Cardiac muscle cell (in vitro differentiated cells and primary cell): ENCODE measurements at regions not wholly inside any gene's neighbourhood (a gene's known extent, or its start where the extent isn't known, plus 50 kb on each side); places are given as distances from the start of the nearest gene placed in this dataset.

Source experiments
- DNase-seq, 2 donors: peaks; one replicate each; pipeline versions ENCODE4 v3.0.0 to v3.0.0-alpha.2; 2010 to 2017; ENCODE audit warnings: low read depth in 1 of 2, low spot score in 1 of 2
- H3K27ac ChIP-seq: fragments of 200-600 bp; sonication (generic); 2 replicates; pipeline ENCODE4 v1.5.1; 2016
- H3K27me3 ChIP-seq: fragments of 200-600 bp; sonication (generic); 2 replicates; pipeline ENCODE4 v1.6.0; 2016; ENCODE audit warnings: control low read depth
- H3K36me3 ChIP-seq: fragments of 200-600 bp; sonication (generic); 2 replicates; pipeline ENCODE4 v1.5.1; 2016; ENCODE audit warnings: control low read depth
- H3K4me1 ChIP-seq: fragments of 200-600 bp; sonication (generic); 2 replicates; pipeline ENCODE4 v1.8.1; 2017; ENCODE audit warnings: low read depth, mild to moderate bottlenecking, mixed run types
- H3K4me3 ChIP-seq: fragments of 200-600 bp; sonication (generic); 2 replicates; pipeline ENCODE4 v1.5.1; 2016; ENCODE audit warnings: mild to moderate bottlenecking
- H3K9me3 ChIP-seq: fragments of 200-600 bp; sonication (generic); 2 replicates; pipeline ENCODE4 v1.5.1; 2017; ENCODE audit warnings: low read depth, mild to moderate bottlenecking, control low read depth
- TF ChIP-seq, protein P1 (sequence below): IDR thresholded peaks from 2 replicates; pipeline ENCODE4 v1.5.1; 2012; ENCODE audit warnings: low read depth, mild to moderate bottlenecking, low read length

DNA sequence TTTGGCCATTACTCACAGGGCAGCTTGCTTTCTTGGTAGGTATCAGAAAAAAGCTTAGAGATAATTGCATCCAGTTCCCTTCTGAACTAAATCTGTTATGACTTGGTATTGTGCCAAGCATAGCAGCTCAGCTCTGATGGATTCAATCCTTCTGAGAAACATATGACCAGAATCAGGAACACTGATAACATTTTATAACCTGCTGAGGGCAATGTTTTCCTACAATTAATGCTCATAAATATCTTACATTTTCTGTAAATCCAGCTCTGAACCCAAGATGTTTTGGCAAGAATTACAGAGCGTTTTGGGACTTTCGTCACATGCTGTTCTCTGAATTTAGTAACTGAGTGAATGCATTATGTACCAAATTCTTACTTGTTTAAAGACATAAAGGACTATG is 167.8 kb downstream of the KIF20B start:
- Histone ChIP-seq H3K9me3 (no peaks in the 10 kb centered on the region), H3K27ac (no peak overlapping the region), H3K27me3 (no peaks in the 10 kb centered on the region), H3K4me1 (no peaks in the 10 kb centered on the region), H3K4me3 (no peak overlapping the region), H3K36me3 (no peaks in the 10 kb centered on the region)
- TF ChIP-seq, protein P1, sequence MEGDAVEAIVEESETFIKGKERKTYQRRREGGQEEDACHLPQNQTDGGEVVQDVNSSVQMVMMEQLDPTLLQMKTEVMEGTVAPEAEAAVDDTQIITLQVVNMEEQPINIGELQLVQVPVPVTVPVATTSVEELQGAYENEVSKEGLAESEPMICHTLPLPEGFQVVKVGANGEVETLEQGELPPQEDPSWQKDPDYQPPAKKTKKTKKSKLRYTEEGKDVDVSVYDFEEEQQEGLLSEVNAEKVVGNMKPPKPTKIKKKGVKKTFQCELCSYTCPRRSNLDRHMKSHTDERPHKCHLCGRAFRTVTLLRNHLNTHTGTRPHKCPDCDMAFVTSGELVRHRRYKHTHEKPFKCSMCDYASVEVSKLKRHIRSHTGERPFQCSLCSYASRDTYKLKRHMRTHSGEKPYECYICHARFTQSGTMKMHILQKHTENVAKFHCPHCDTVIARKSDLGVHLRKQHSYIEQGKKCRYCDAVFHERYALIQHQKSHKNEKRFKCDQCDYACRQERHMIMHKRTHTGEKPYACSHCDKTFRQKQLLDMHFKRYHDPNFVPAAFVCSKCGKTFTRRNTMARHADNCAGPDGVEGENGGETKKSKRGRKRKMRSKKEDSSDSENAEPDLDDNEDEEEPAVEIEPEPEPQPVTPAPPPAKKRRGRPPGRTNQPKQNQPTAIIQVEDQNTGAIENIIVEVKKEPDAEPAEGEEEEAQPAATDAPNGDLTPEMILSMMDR = no peak
- DNase-seq = peak in 1 of 2 donors; percentile 61

DNA sequence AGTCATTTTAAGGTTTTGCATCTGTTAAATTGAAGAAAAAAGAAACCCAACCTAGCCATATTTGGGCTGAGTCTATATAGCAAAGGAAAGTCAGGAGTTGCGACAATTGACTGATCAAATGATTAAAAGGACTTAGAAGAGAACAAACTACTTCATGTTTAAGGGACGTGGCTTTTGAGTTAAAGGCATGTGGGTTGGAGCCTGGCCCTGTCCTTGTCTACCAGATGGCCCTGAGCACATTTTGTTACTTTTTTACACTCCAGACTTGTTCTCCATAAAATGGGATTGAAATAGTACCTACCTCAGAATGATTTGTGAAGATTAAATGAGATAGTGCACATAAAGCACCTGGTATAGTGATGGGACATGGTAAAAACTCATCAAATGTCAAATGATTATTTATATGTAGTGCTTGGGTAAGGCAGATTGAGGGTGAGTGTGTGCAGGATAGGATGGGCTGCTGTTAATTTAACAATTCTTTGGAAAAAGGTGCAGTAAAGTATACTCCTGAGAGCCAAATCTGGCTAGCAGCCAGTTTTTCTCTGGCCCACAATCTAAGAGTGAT is 168.3 kb downstream of the KIF20B start:
- TF ChIP-seq, protein P1 = no peak

DNA sequence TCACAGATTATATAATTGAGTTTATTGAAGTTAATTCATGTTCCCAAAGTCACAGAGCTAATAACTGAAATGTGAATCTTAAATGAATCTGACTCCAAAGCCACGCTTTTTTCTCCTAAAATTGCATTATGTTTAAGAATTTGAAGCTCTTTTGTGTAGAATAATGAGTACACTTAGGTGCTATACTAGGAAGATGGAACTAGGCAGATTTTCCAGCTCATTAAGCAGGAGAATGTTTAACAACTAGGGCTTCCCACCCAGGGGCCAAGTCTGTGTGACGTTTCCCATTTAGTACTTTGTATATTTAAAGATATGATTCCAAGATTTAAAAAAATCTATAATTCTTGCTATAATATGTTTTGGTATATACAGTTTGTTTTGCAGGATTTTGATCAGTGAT is 169.5 kb downstream of the KIF20B start:
- no peaks in the 10 kb centered on the region for H3K36me3 ChIP-seq
- TF ChIP-seq, protein P1 = no peak
- no peaks in the 10 kb centered on the region for H3K27me3 ChIP-seq
- H3K4me3 ChIP-seq = no peak overlapping the region
- no peaks in the 10 kb centered on the region for H3K9me3 ChIP-seq
- H3K27ac ChIP-seq = no peak overlapping the region
- H3K4me1 ChIP-seq = no peaks in the 10 kb centered on the region
- DNase-seq = no peak

More for the DNA sequence above, 168.3 kb downstream of the KIF20B start:
- H3K9me3 ChIP-seq = no peaks in the 10 kb centered on the region
- H3K27ac ChIP-seq = no peak overlapping the region
- no peak for DNase-seq
- H3K4me1 ChIP-seq = no peaks in the 10 kb centered on the region
- no peaks in the 10 kb centered on the region for H3K36me3 ChIP-seq
- no peaks in the 10 kb centered on the region for H3K27me3 ChIP-seq
- H3K4me3 ChIP-seq = no peak overlapping the region

DNA sequence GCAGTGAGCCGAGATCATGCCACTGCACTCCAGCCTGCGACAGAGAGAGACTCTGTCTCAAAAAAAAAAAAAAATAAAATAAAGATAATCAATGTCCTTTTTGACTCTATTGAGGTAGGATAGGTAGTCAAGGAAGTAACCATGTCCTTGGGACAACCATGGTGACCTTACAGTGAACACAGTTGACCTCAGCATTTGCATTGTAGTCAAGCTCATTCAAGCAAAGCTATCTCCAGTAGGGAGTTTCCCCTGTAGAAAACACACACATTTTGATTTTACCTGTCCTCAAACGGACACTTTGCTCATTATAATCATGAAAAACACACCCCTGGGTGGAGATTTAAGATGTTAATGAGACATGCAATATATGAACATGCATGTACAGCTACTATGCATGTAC is 171.7 kb downstream of the KIF20B start:
- H3K27ac ChIP-seq = no peak overlapping the region
- H3K4me1 ChIP-seq = no peaks in the 10 kb centered on the region
- TF ChIP-seq, protein P1 = no peak

DNA sequence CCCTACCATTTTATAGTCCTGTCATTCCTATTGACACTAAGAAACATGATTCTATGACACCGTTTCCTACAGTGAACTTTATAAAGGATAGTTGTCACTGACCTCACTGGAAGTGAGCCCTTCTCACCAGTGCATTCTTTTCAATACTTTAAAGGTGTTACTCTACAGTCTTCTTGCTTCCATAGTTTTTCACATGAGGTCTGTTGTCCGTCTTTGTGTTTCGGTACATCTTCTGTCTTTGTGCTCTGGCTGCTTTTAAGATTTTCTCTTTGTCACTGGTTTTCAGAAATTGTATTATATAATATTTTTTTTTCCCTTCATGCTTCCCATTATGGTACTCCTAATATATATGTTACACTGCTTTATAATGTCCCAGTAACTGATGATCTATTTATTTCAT is 174.2 kb downstream of the KIF20B start:
- no peak overlapping the region for H3K4me3 ChIP-seq
- H3K27ac ChIP-seq = no peak overlapping the region
- TF ChIP-seq, protein P1 = no peak
- DNase-seq = no peak
- H3K4me1 ChIP-seq = no peaks in the 10 kb centered on the region
- H3K36me3 ChIP-seq = no peaks in the 10 kb centered on the region
- no peaks in the 10 kb centered on the region for H3K9me3 ChIP-seq
- no peaks in the 10 kb centered on the region for H3K27me3 ChIP-seq

More for the DNA sequence above, 171.7 kb downstream of the KIF20B start:
- Histone ChIP-seq H3K4me3 (no peak overlapping the region), H3K36me3 (no peaks in the 10 kb centered on the region), H3K9me3 (no peaks in the 10 kb centered on the region), H3K27me3 (no peaks in the 10 kb centered on the region)
- DNase-seq = no peak

DNA sequence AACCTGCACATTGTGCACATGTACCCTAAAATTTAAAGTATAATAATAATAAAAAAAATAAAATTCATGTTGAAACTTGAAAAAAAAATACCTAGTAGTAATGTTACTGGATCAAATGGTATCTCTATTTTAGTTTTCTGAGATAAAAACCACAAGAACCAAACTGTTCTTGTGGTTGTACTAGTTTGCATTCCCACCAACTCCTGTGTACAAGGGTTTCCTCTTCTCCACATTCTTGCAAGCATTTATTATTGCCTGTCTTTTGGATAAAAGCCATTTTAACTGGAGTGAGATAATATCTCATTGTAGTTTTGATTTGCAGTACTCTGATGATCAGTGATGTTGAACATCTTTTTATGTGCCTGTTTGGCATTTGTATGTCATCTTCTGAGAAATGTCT is 177.7 kb downstream of the KIF20B start:
- DNase-seq = peak in 1 of 2 donors; percentile 47
- no peak overlapping the region for H3K4me3 ChIP-seq
- H3K27me3 ChIP-seq = no peaks in the 10 kb centered on the region
- TF ChIP-seq, protein P1 = no peak
- H3K4me1 ChIP-seq = no peaks in the 10 kb centered on the region
- H3K36me3 ChIP-seq = no peaks in the 10 kb centered on the region
- no peaks in the 10 kb centered on the region for H3K9me3 ChIP-seq
- no peak overlapping the region for H3K27ac ChIP-seq
